ENCODE measurements at regions not wholly inside any gene's neighbourhood (a gene's known extent, or its start where the extent isn't known, plus 50 kb on each side); places are given as distances from the start of the nearest gene placed in this dataset.
"Not testable (repeated sequence)": the region's sequence is repeated elsewhere in the genome, so short reads cannot be mapped to it uniquely, and the experiment has no call there.

GRCh38 chr12:72995029-72995428 lies 722.9 kb downstream of the TRHDE start:
- not testable (repeated sequence) for TF ChIP-seq CTCF (IDR thresholded peaks at IDR 0.05; ENCODE audit: poor library complexity); EZH2 (IDR thresholded peaks at IDR 0.05; ENCODE audit: borderline replicate concordance); EZH2phosphoT487 (IDR thresholded peaks at IDR 0.05; ENCODE audit: low read depth, severe bottlenecking, unreplicated experiment)

Data from hepatocyte (in vitro differentiated cells).